RKO (cell line): ENCODE measurements at regions not wholly inside any gene's neighbourhood (a gene's known extent, or its start where the extent isn't known, plus 50 kb on each side); places are given as distances from the start of the nearest gene placed in this dataset.
A peak's percentile ranks its signal among the peaks of the same experiment; 100 is the strongest.

ENCODE experiments used
- DNase-seq: peaks from one replicate; pipeline ENCODE4 v3.0.0-alpha.2; 2016; ENCODE audit warnings: low spot score

DNA sequence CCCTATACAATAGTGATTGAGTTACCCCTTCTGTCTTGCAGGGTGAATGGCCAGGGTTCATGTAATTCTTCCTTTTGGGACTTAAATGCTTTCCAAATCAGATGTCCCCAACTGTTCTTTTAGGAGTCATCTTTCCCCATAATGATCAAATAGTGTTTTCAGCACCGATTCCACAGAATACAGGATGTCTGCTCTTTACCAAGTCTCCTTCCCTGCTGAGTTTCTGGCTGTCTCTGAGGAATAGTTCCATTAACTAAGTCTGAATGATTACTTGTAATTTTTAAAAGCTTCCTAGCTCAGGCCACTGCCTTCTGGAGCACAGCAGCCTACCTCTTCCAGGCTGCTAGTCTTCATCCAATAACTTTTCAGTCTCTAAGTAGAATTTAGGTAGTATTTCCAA lies 630.7 kb upstream of the ZNF608 start:
- DNase-seq = no peak

- DNase-seq = no peak
Observed at GRCh38 chr5:125381290-125381689, 634.9 kb upstream of the ZNF608 start.

DNA sequence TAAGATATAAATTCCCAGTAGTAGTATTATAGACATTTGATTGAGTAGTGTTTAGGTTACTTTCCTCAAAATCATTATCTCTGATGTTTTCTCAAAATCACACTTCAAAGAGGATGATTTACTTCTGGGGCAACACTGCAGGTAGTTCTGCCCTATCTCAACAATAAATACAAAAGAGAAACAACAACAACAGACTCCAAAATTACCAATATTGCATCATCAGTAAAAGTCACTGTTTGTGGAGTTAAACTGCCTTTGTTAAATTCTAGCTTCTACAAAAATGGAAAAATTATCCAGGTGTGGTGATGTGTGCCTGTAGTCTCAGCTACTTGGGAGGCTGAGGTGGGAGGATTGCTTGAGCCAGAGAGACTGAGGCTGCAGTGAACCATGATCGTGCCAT lies 637.6 kb upstream of the ZNF608 start:
- no peak for DNase-seq

- no peak for DNase-seq
Observed at GRCh38 chr5:125390326-125390725, 643.9 kb upstream of the ZNF608 start.

DNA sequence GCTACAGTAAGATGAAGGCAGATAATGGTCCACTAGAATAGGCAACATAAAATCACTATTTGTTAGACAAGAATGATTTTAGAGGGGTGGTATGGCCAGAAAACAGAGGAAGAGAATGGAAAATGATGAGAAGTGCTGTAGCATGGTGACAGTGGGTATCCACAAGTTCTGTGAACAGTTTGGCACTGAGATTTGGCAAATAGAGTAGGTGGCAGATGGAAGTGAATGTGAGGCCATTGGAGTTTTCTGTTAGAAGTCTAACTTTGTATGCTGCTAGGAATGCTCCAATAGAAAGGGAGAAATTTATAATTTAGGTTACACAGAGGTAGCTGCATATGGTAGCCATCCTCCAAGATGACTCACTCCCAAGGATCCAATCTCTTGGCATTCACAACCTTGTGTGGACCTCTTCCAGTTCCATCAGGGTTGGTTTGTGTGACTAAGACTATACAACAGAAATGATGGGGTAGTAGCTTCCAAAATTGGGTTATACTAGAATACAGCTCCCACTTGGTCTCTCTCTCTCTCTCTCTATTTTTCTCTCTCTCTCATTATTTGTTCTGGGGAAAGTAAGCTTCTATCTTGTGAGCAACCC lies 646.9 kb upstream of the ZNF608 start:
- no peak for DNase-seq

GRCh38 chr5:125394661-125395280 lies 648.3 kb upstream of the ZNF608 start:
- no peak for DNase-seq

DNA sequence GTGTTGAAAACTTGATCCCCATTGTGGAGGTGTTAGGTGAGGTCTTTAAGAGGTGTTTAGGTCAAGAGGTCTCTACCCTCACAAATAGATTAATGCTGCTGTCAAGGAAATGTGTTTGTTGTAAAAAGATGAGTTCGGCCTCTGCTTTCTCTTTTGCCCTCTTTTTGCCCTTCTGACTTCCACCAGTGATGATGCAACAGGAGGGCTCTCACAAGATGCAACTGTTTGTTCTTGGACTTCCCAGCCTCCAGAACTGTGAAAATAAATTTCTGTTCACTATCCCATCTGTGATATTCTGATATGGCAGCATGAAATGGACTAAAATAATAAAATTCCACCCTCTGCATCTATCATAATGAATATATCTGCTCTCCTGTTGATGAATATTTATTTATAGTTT lies 650.0 kb upstream of the ZNF608 start:
- DNase-seq = no peak

- DNase-seq = no peak
Observed at GRCh38 chr5:125398466-125398865, 652.0 kb upstream of the ZNF608 start.

GRCh38 chr5:125399885-125400284 lies 653.4 kb upstream of the ZNF608 start:
- DNase-seq = no peak

DNA sequence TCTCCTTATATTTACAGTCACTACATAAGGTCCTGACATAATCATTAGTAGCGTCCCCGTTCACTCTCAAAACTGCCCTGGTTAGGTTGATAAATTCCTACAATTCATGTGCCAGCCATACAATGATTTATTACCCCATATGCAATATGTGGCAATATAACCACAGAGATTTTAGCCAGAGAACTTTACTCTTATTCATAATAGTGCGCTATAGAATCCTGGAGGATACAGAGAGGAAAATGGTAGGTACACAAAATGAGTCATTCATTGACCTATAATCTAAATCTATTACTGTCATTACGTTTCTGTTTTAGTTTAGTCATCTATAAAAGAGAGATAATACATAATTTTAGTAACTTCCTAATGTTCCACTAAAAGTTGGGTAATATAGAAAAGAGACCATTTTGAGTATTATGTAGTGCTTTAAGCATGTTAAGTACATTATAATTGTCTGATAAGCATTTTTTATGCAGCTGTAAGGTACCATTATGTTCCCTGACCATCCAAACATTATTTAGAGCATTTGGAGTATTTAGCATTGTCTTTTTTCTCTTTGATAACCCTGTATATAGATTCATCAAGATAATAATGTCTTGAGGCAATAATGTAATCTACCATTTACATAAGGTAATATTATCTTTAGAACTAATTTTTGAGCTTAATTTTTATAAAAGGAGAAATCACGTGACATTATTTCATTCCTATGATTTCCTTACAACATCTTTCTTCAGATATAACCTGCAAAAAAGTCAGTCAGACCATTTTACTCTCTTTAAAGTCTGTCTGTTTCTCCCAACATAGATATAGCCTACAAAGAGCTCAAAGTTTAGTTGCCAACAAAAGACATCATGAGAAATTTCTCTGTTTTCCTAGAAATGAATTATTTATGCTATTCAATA lies 655.5 kb upstream of the ZNF608 start:
- no peak for DNase-seq

DNA sequence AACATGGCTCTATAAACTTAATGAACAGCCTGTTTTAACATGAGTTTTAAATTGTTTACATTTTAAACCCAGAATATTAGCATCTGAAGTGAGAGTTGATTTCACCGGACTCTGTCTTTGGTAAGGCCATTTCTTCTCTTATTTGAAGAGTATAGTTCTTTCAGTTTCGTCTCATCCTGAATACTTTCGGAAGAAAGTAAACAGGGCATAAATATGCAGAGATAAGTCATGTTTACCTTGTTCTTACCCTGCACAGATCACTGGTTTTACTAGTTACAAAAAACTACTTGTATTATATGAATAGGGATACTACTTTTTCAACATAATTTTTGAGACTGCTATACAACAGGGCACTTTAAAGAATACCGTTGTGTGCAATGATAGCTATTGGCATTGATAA lies 656.3 kb upstream of the ZNF608 start:
- DNase-seq = no peak

DNA sequence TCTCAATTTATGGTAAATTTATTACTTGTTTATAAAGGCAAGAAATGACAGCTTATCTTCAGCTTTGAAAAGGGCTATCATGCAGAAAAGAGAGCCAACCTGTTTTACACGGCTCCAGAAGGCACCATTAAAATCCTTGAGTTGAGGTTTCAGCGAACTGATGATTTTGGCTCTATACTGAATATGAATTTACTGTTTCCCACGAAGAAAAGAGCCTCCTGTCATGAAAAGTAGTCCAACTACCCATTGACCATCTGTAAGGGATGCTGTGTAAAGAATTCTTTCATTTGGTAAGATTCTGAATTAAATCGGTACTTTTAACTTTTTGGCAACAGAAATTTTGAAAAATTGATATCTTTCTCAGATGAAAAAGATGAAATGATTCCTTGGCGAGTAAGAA lies 657.6 kb upstream of the ZNF608 start:
- DNase-seq = no peak

DNA sequence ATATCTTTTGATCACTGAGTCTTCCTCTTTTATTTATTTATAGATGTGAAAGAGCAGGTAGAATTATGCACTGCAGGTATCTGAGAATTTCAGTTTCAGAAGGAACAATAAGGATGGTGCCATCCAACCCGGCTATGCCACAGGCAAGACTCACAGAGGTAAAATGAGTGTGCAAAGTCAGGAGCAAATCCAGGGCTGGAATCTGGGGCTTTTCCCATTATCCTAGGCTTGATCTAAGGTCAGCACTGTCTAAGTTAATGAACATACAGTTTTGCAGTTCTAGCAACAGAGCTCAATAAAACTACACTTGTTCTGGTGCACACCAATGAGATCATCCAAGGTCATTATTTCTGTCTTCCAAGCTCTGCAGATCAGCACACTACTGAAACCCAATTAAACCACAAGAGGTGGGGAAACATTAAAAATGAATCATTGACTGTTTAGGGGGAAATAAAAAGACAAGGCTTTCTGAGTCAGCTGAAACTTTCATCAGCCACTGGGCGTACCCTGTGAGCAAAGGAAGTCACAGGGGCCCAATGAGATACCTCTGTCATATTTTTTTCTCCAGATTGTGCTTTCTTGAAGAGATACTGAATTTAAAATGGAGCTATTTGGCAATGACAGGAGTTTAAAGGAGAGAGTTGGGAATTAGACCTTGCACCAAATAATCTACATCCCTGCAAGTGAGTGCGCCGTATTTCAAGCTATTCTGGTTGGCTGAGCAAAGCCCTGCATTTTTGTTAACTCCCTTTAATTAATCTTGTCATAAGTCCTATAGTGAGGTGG lies 662.2 kb upstream of the ZNF608 start:
- peak; percentile 8 for DNase-seq

- DNase-seq = no peak
Observed at GRCh38 chr5:125409234-125409860, 662.9 kb upstream of the ZNF608 start.

DNA sequence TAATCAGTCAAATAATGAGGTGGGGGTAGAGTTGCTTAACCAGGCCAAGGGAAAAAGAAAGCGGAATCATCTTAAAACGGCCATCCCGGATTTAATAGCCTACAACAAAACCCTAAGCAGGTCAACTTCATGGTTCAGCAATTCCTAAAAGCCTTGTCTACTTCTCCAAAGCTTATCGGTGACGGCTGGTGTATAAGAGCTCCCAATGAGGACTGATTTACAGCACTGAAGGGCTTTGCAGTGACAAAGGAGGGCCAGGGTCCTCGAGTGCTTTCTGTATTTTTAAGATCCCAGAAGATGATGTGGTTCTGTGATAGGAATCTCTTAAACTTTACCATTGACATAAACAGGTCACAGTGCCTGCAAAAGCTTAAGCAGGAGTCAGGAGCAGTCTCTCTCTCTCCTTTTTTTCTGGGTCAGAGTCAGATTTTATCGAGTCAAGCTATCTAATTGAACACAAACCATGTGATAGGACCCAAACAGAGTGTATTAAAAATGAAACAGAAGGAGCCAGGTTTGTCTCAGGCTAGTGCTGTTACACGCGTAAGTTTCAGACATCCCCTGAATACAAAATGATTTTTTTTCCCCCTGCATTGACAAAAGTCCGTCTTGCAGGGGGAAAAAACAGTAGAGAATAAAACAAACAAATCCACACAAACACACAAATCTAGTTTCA lies 663.6 kb upstream of the ZNF608 start:
- no peak for DNase-seq

GRCh38 chr5:125410537-125411070 lies 664.2 kb upstream of the ZNF608 start:
- no peak for DNase-seq

DNA sequence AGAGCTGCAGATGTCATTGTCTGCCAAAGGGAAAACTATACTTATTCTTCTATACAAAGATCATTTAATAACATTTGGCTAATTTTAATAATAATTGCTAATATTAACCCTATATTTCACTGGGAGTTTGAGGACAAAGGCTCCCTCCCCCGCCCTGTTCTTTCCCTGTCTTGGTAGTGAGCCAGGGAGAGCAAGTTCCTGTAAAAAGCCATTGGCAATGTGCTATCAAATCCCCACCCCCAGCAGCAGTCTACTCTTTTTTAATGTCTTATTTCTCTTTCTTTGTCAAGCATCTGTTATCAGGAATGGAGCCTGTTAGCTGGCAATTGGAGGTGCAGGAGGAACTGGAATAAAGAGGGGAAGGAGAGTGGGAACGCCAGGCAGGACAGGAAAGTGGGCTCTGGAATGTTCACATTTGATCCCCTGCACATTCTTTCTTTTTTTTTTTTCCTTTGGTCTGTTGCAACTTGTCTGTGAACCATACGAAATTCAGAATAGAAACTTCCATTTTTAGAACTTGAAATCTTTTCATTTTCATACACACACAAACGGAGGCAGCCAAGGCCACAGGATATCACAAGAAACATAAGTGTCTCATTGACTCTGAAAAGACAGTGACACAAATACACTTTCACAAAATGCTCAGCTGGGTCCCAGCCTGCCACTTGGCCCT lies 664.8 kb upstream of the ZNF608 start:
- DNase-seq = no peak

DNA sequence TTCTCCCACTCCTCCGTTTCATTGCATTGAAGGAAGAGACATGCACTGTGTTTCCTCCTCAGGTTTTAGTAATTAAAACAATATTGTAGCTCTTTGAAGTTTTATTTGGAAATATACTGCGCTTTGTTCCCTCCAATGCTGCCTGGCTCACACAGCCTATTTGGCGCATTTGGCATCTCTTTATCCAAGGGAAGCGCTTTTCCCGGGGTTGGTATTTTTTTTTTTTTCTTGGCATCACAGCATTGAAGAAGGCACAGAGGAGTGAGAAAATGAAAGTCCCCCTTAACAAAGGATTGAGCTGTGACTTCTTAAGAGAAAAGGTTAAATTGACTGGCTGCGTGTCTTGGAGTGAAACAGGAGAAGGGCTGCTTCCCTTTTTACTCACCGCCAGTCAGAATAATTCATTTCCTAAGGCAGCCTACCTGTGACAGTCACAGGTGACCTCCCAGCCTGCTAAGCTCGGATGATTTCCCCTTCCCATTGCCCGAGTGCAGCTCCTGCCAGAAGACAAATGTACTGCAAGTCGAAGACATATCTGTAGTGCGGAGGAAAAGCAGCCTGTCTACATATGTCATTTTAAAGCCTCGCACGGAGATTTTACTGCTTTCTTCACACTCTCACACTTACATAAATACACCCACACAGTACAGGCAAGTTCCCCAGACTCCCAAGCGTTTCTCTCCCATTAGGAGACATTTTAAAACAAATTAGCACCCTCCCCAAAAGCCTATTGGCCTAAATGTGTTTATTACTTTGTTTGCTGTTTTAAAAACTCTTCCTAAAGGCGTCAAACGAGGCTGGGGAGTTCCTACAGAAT lies 665.5 kb upstream of the ZNF608 start:
- DNase-seq = no peak
